GM12873 (cell line): ENCODE measurements at regions not wholly inside any gene's neighbourhood (a gene's known extent, or its start where the extent isn't known, plus 50 kb on each side); places are given as distances from the start of the nearest gene placed in this dataset.

Source experiments
- CTCF ChIP-seq: IDR thresholded peaks from 2 replicates; pipeline ENCODE4 v1.5.1; 2012; ENCODE audit warnings: low read depth, mild to moderate bottlenecking, moderate library complexity, low read length, control low read depth; ENCODE audit not compliant: insufficient read depth; ENCODE audit errors: missing control alignments

GRCh38 chr10:22833781-22834180 lies 94.1 kb upstream of the ARMC3 start:
- no peak for TF ChIP-seq CTCF

GRCh38 chr10:22833353-22833752 lies 94.5 kb upstream of the ARMC3 start:
- TF ChIP-seq CTCF: no peak

GRCh38 chr10:22832851-22833250 lies 95.0 kb upstream of the ARMC3 start:
- TF ChIP-seq CTCF: no peak

GRCh38 chr10:22832066-22832602 lies 95.7 kb upstream of the ARMC3 start:
- no peak for TF ChIP-seq CTCF

- no peak for TF ChIP-seq CTCF
Measured at GRCh38 chr10:22831586-22831985, 96.3 kb upstream of the ARMC3 start.

- no peak for TF ChIP-seq CTCF
Measured at GRCh38 chr10:22825841-22826240, 102.0 kb upstream of the ARMC3 start.

- TF ChIP-seq CTCF: no peak
Measured at GRCh38 chr10:22824984-22825383, 102.9 kb upstream of the ARMC3 start.
